Vagina (tissue), 2 donors: ENCODE measurements at regions not wholly inside any gene's neighbourhood (a gene's known extent, or its start where the extent isn't known, plus 50 kb on each side); places are given as distances from the start of the nearest gene placed in this dataset.

Experiments used
- CTCF ChIP-seq, 3 experiments: fragments of 450-650 bp in 2 of 3; fragments of 200-600 bp in 1 of 3; sonication (generic) in 1 of 3; IDR thresholded peaks; one replicate each; pipeline ENCODE4 v1.5.1; 2017 to 2019; ENCODE audit warnings: antibody characterized with exemption in 3 of 3, mild to moderate bottlenecking in 2 of 3, moderate library complexity in 2 of 3
- POLR2AphosphoS5 ChIP-seq, 2 donors: sonication (generic); formaldehyde crosslinking; IDR thresholded peaks; one replicate each; pipeline ENCODE4 v1.9.0; 2017; ENCODE audit warnings: antibody characterized with exemption in 2 of 2, mild to moderate bottlenecking in 2 of 2, low read depth in 1 of 2; ENCODE audit not compliant: insufficient read depth in 1 of 2

- TF ChIP-seq CTCF (IDR thresholded peaks at IDR 0.05) (no peak), POLR2AphosphoS5 (IDR thresholded peaks at IDR 0.05; ENCODE audit: insufficient read depth in 1 of 2, low read depth in 1 of 2) (no peak)
Observed at GRCh38 chr1:119204197-119204960, 63.9 kb upstream of the WARS2 start.
